ENCODE measurements at regions not wholly inside any gene's neighbourhood (a gene's known extent, or its start where the extent isn't known, plus 50 kb on each side); places are given as distances from the start of the nearest gene placed in this dataset.

DNA sequence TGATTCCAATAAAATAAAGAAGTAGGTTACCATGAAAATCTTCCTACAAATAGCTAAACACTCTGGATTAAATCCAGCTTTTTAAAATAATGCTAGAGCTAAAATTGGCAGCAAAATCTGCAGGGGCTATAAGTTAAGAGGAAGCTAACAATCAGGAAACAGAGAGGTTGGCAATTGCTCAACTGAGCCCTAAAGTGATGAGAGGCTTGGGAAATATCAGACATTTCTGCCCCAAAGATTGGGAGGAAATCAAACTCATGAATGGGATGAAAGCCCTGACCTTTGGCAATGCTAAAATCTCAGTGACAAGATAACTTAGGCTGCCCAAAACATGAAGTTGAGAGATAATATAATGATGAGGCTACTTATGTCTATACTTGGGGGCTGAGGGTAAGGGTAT, 1437.9 kb downstream of the EFNB2 start:
- H3K4me3 ChIP-seq: no peak overlapping the region
- no peaks in the 10 kb centered on the region for H4K20me1 ChIP-seq (ENCODE audit: insufficient read depth, poor library complexity, severe bottlenecking)
- no peak for DNase-seq (ENCODE audit: low spot score)
- no peaks in the 10 kb centered on the region for H3K9me2 ChIP-seq (replicated peaks; ENCODE audit: insufficient read depth)
- no peaks in the 10 kb centered on the region for H3K9me3 ChIP-seq (ENCODE audit: low read depth)
- no peak overlapping the region for H2AFZ ChIP-seq
- H3K36me3 ChIP-seq (replicated peaks; ENCODE audit: insufficient read depth, low read depth): no peaks in the 10 kb centered on the region
- no peak overlapping the region for H3K27ac ChIP-seq
- no peaks in the 10 kb centered on the region for H3K27me3 ChIP-seq
- no peaks in the 10 kb centered on the region for H3K4me1 ChIP-seq (ENCODE audit: insufficient read depth)
- no peaks in the 10 kb centered on the region for H3K79me2 ChIP-seq
- no peak for TF ChIP-seq EZH2 (IDR thresholded peaks at IDR 0.05; ENCODE audit: borderline replicate concordance)
- TF ChIP-seq, protein P1, sequence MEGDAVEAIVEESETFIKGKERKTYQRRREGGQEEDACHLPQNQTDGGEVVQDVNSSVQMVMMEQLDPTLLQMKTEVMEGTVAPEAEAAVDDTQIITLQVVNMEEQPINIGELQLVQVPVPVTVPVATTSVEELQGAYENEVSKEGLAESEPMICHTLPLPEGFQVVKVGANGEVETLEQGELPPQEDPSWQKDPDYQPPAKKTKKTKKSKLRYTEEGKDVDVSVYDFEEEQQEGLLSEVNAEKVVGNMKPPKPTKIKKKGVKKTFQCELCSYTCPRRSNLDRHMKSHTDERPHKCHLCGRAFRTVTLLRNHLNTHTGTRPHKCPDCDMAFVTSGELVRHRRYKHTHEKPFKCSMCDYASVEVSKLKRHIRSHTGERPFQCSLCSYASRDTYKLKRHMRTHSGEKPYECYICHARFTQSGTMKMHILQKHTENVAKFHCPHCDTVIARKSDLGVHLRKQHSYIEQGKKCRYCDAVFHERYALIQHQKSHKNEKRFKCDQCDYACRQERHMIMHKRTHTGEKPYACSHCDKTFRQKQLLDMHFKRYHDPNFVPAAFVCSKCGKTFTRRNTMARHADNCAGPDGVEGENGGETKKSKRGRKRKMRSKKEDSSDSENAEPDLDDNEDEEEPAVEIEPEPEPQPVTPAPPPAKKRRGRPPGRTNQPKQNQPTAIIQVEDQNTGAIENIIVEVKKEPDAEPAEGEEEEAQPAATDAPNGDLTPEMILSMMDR (IDR thresholded peaks at IDR 0.05; ENCODE audit: poor library complexity): no peak
- no peak for TF ChIP-seq EZH2phosphoT487 (IDR thresholded peaks at IDR 0.05; ENCODE audit: low read depth, severe bottlenecking, unreplicated experiment)
- H3K4me2 ChIP-seq: no peak overlapping the region

DNA sequence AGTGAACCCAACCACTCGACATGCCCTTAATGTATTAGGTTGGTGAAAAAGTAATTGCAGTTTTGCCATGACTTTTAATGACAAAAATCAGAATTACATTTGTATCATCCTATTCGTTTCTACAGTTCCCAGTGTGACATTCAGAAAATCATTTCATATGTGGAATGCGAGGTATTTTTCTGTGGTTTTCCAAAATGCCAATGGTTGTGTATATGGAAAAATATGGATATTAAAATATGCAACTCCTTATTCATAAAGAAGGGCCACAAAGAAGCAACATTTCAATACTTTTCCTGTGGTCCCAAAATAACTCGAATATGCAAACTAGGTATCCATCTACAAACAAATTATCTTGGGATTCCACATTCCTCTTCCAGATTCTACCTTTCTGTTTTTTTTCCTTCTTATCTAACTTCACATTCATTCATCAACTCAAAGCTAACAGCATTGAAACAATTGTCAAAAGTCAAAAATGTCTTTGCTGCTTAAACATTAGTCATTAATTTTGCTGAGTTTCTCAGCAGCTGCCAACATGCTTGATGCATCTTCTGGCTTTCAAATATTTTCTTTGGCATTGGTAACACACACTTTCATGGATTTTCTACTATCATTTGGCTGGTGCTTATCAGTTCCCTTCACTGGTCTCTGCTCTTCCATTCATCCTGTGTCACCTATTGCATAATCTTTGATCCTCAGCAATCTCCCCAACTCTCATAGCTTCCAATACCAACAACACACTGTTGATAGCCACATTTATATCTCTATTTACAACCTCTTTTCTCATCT, 1445.4 kb downstream of the EFNB2 start:
- no peak for DNase-seq (ENCODE audit: low spot score)
- no peak overlapping the region for H2AFZ ChIP-seq
- no peaks in the 10 kb centered on the region for H3K4me1 ChIP-seq (ENCODE audit: insufficient read depth)
- TF ChIP-seq EZH2 (IDR thresholded peaks at IDR 0.05; ENCODE audit: borderline replicate concordance): no peak
- TF ChIP-seq, protein P1 (IDR thresholded peaks at IDR 0.05; ENCODE audit: poor library complexity): no peak
- no peak for TF ChIP-seq EZH2phosphoT487 (IDR thresholded peaks at IDR 0.05; ENCODE audit: low read depth, severe bottlenecking, unreplicated experiment)
- no peaks in the 10 kb centered on the region for H4K20me1 ChIP-seq (ENCODE audit: insufficient read depth, poor library complexity, severe bottlenecking)
- no peaks in the 10 kb centered on the region for H3K27me3 ChIP-seq
- H3K36me3 ChIP-seq (replicated peaks; ENCODE audit: insufficient read depth, low read depth): no peaks in the 10 kb centered on the region
- 74% methylated on average over 4 of the region's 4 CpGs for WGBS (ENCODE audit: low lambda C conversion rate, missing lambda C conversion rate)
- no peaks in the 10 kb centered on the region for H3K79me2 ChIP-seq
- H3K27ac ChIP-seq: no peak overlapping the region
- H3K4me3 ChIP-seq: no peak overlapping the region
- no peaks in the 10 kb centered on the region for H3K9me3 ChIP-seq (ENCODE audit: low read depth)
- H3K4me2 ChIP-seq: no peak overlapping the region
- H3K9me2 ChIP-seq (replicated peaks; ENCODE audit: insufficient read depth): no peaks in the 10 kb centered on the region

DNA sequence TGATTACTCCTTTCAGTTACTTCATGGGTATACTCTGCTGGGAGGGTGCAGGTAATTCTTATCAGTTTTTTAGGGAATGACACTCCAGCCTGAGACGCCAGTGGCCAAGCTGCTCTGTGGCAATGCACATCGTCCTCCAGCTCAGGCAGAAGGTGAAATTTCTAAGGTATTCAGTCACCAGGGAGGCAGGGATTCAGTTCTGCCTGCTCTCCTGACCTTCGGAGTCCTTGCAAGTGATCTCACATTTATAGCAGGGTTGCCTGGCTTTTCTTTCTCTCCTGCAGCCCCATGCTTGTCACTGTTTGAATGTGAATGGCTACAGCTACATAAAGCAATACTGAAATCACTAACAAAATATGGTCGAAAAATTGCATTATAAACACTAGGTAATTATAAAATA, 1447.5 kb downstream of the EFNB2 start:
- peak; percentile 9 for DNase-seq (ENCODE audit: low spot score)
- WGBS (ENCODE audit: low lambda C conversion rate, missing lambda C conversion rate): 50% methylated on average over 4 of the region's 4 CpGs
- TF ChIP-seq EZH2phosphoT487 (IDR thresholded peaks at IDR 0.05; ENCODE audit: low read depth, severe bottlenecking, unreplicated experiment) (no peak), EZH2 (IDR thresholded peaks at IDR 0.05; ENCODE audit: borderline replicate concordance) (no peak)
- TF ChIP-seq, protein P1 (IDR thresholded peaks at IDR 0.05; ENCODE audit: poor library complexity): no peak

More for the DNA sequence above, 1447.5 kb downstream of the EFNB2 start:
- no peaks in the 10 kb centered on the region for H3K4me1 ChIP-seq (ENCODE audit: insufficient read depth)
- no peak overlapping the region for H3K4me3 ChIP-seq
- no peaks in the 10 kb centered on the region for H3K9me2 ChIP-seq (replicated peaks; ENCODE audit: insufficient read depth)
- no peaks in the 10 kb centered on the region for H4K20me1 ChIP-seq (ENCODE audit: insufficient read depth, poor library complexity, severe bottlenecking)
- H3K27me3 ChIP-seq: no peaks in the 10 kb centered on the region
- H3K36me3 ChIP-seq (replicated peaks; ENCODE audit: insufficient read depth, low read depth): no peaks in the 10 kb centered on the region
- H3K27ac ChIP-seq: no peak overlapping the region
- no peaks in the 10 kb centered on the region for H3K79me2 ChIP-seq
- H3K9me3 ChIP-seq (ENCODE audit: low read depth): no peaks in the 10 kb centered on the region
- no peak overlapping the region for H3K4me2 ChIP-seq
- no peak overlapping the region for H2AFZ ChIP-seq

Data from hepatocyte (in vitro differentiated cells).